AG09319 (cell line): ENCODE measurements at regions not wholly inside any gene's neighbourhood (a gene's known extent, or its start where the extent isn't known, plus 50 kb on each side); places are given as distances from the start of the nearest gene placed in this dataset.

ENCODE experiments used
- DNase-seq: peaks from one replicate; pipeline ENCODE4 v3.0.0-alpha.2; 2010; ENCODE audit warnings: low read depth; ENCODE audit errors: extremely low read depth
- TF ChIP-seq, protein P1 (sequence below): IDR thresholded peaks from 2 replicates; pipeline ENCODE4 v1.5.1; 2011; ENCODE audit warnings: low read depth, mild to moderate bottlenecking, inconsistent platforms, low read length, moderate library complexity

DNA sequence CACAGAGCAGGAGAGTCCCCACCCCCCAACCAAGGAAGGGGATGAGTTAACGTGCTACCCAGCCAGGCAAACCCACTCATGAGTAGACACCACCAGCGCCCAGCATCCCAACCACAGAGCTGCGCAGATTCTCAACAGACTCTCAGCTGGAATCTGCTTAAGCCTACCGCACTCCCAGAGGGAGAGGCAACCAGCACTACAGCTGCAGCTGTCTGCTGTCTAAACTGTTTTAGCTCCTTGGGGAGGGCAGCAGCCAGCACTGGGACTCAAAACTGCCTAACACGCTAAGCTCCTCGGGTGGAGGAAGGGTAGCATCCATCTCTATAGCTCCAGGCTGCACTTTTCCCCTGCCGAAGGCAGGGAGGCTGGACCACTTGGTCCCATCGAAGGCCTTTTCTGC is 539.8 kb downstream of the EPHA7 start:
- no peak for DNase-seq
- TF ChIP-seq, protein P1, sequence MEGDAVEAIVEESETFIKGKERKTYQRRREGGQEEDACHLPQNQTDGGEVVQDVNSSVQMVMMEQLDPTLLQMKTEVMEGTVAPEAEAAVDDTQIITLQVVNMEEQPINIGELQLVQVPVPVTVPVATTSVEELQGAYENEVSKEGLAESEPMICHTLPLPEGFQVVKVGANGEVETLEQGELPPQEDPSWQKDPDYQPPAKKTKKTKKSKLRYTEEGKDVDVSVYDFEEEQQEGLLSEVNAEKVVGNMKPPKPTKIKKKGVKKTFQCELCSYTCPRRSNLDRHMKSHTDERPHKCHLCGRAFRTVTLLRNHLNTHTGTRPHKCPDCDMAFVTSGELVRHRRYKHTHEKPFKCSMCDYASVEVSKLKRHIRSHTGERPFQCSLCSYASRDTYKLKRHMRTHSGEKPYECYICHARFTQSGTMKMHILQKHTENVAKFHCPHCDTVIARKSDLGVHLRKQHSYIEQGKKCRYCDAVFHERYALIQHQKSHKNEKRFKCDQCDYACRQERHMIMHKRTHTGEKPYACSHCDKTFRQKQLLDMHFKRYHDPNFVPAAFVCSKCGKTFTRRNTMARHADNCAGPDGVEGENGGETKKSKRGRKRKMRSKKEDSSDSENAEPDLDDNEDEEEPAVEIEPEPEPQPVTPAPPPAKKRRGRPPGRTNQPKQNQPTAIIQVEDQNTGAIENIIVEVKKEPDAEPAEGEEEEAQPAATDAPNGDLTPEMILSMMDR: no peak

DNA sequence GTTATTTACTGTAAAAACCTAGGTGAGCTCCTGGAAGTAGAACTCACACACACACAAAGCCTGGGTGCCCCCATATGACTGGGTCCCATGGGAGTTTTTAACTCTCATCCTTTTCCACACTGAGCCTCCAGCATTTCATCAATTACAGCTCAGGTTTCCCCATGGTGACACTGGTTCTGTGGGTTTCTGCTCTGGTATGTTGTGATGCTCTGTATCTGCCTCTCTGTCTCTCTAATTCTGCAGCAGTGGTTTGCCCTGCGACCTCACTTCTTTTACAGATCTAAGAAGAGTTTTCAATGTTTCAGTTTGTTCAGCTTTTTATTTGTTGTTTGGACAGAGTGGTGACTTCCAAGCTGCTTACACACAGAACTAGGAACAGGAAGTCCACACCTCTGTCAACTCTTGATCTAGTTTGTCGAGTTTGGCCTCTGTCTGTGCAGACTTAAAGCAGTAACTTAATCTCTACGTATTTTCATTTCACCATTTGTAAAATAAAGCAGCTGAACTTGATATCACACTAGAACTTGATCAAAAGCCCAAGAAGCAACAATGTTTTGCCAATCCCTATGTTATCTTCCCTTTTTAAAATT is 554.3 kb downstream of the EPHA7 start:
- TF ChIP-seq, protein P1: no peak
- DNase-seq: no peak

DNA sequence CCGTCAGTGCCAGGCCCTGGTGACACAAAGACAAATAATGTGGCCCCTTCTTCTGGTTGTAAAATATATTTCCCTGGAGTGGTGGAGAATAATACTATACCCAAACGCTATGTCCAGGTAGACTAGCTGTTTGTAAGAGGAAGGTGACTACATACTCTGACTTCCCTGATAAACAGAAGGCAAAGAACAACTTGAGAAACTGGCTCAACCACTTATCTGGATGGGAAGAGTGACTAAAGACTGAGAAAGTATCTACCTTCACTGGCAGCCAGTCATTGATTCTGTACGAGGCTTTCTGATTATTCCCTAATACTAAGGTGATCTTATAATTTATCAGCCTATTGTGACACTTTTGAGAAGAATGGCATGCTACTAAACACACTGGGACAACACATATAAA is 569.7 kb downstream of the EPHA7 start:
- DNase-seq: no peak
- TF ChIP-seq, protein P1: no peak

DNA sequence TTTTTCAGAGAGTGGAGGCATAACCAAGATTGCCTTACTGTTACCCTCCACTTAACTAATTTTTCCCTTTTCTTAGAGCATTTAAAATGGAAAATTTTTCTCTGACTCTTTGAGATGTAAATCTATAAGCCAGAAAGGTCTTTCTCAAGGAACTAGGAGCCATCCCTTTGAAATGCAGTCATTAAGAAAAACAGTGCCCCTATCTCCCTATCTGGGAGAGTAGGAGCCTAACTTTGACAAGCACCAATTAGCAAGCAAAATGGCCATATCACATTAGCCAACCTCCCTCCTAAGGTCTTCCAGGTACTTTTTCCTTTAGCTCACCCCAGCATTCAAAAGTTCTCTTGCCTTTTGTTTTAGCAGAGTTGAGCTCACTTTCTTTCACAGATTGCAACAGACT is 570.5 kb downstream of the EPHA7 start:
- TF ChIP-seq, protein P1: no peak
- DNase-seq: no peak

DNA sequence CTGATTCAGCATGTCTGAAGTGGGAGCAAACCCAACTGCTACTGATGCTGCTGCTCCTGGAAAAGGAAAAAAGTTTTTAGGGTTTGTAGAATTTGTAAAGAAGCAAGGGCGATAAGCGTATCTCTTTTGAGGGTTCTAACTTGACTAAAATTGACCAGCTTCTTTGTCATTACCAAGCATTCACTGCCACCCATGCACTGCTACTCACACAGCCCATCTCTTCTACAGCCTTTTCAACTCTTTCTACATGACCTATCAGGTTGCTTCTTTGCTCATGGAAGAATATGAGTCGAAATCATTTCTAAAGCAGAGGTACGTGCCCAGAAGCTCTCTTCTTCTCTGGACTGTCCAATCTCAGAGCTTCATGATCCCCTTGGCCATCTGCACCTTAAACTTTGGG is 570.9 kb downstream of the EPHA7 start:
- no peak for DNase-seq
- TF ChIP-seq, protein P1: no peak

DNA sequence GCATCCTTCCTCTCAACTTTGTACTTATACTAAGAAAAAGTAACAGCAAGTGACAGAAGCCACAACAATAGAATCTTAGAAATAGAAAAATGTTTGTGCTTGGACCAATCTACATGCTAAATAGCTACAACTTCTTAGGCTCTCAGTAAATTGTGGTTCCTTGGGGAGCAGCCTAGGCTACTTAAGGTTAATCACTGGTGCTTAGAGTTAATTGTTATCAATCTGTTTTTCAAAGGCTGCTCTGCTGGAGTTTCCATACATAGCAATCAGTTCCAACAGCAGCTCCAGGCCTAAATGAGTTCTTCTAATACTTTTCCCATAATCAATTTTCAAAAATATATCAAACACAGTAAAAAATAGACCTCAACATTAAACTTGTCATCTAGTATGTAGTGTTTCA is 571.4 kb downstream of the EPHA7 start:
- no peak for DNase-seq
- TF ChIP-seq, protein P1: no peak

DNA sequence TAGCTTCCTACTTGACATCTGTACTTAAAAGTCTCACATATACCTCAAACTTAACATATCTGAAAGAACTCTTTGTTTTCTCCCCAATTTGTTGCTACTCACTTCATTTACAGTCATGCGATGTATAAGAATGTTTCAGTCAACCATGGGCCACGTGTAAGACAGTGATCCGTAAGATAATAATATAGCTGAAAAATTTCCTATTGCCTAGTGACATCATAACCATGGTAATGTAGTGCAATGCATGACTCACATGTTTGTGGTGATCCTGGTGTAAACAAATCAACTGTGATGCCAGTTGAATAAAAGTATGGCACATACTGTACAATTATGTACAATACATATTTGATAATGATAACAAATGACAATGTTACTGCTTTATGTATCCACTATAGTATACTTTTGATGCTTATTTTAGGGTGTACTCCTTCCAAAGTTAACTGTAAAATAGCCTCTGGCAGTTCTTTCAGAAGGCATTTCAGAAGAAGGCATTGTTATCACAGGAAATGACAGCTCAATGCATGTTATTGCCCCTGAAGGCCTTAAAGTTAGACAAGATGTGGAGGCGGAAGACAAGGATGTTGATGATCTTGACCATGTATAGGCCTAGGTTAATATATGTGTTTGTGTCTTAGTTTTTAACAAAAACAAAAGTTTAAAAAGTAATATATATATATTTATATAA is 579.0 kb downstream of the EPHA7 start:
- DNase-seq: no peak
- TF ChIP-seq, protein P1: no peak
